ENCODE measurements at regions not wholly inside any gene's neighbourhood (a gene's known extent, or its start where the extent isn't known, plus 50 kb on each side); places are given as distances from the start of the nearest gene placed in this dataset.

GRCh38 chr10:10960534-10960933 is 57.1 kb upstream of the CELF2 start:
- TF ChIP-seq CTCF (IDR thresholded peaks at IDR 0.05) (no peak), POLR2A (IDR thresholded peaks at IDR 0.05) (no peak), POLR2AphosphoS5 (IDR thresholded peaks at IDR 0.05; ENCODE audit: insufficient read depth in 1 of 2, low read depth in 1 of 2) (no peak)
